Activated CD8-positive, alpha-beta T cell treated with anti-CD3 and anti-CD28 coated beads for 36 hours (primary cell): ENCODE measurements at regions not wholly inside any gene's neighbourhood (a gene's known extent, or its start where the extent isn't known, plus 50 kb on each side); places are given as distances from the start of the nearest gene placed in this dataset.

Experiments used
- ATAC-seq: fragments of 200-7000 bp; cut with Tn5 transposase; one replicate; pipeline ENCODE4 v1.10.0; 2021; ENCODE audit warnings: mild to moderate bottlenecking, moderate library complexity
- CTCF ChIA-PET: fragments of 350-600 bp; sonication (Branson Sonifier 250); formaldehyde crosslinking; loops from one replicate; lab custom pipeline; 2021; ENCODE audit warnings: antibody characterized with exemption; lab: Charles Lee
- POLR2A ChIA-PET: fragments of 350-600 bp; sonication (Branson Sonifier 250); formaldehyde crosslinking; loops from one replicate; lab custom pipeline; 2021; ENCODE audit warnings: antibody characterized with exemption; lab: Charles Lee
- DNase-seq: peaks from one replicate; pipeline ENCODE4 v3.0.0-alpha.2; 2020
- H3K27ac Mint-ChIP-seq: one replicate; pipeline ENCODE4 v1.8.0; 2021; ENCODE audit warnings: mild to moderate bottlenecking, mixed read lengths
- H3K27me3 Mint-ChIP-seq: one replicate; pipeline ENCODE4 v1.8.0; 2021; ENCODE audit warnings: mixed read lengths
- H3K36me3 Mint-ChIP-seq: one replicate; pipeline ENCODE4 v1.8.0; 2021; ENCODE audit warnings: low read depth, mixed read lengths
- H3K4me1 Mint-ChIP-seq: one replicate; pipeline ENCODE4 v1.8.0; 2021; ENCODE audit warnings: low read depth, mixed read lengths
- H3K4me3 Mint-ChIP-seq: one replicate; pipeline ENCODE4 v1.8.0; 2021; ENCODE audit warnings: mild to moderate bottlenecking, moderate library complexity, mixed read lengths
- H3K9me3 Mint-ChIP-seq: one replicate; pipeline ENCODE4 v1.8.0; 2021; ENCODE audit warnings: mixed read lengths
- CTCF ChIP-seq: fragments of 200-600 bp; IDR thresholded peaks from one replicate; pipeline ENCODE4 v1.8.0; 2022; ENCODE audit warnings: antibody characterized with exemption, mild to moderate bottlenecking
- intact Hi-C: fragments of 100-400 bp; cut with micrococcal nuclease; formaldehyde crosslinking; loops from one replicate; pipeline ENCODE4 v1.10.0; 2022

- ATAC-seq (no peak), DNase-seq (no peak)
- Mint-ChIP-seq H3K9me3 (no peaks in the 10 kb centered on the region), H3K27ac (no peak overlapping the region), H3K36me3 (no peaks in the 10 kb centered on the region), H3K4me1 (no peaks in the 10 kb centered on the region), H3K27me3 (peaks cover 7% of the 10 kb centered on the region), H3K4me3 (no peak overlapping the region)
- no peak for TF ChIP-seq CTCF
- CTCF ChIA-PET = no interaction called here
- intact Hi-C loops = no loop called here
- POLR2A ChIA-PET = no interaction called here
Observed at GRCh38 chr16:86773354-86773715, 195.0 kb downstream of the FOXL1 start.

GRCh38 chr16:86774931-86775330 is 196.6 kb downstream of the FOXL1 start:
- no peak for ATAC-seq
- intact Hi-C loops = no loop called here
- ChIA-PET POLR2A (no interaction called here), CTCF (no interaction called here)
- no peak for TF ChIP-seq CTCF
- no peaks in the 10 kb centered on the region for H3K36me3 Mint-ChIP-seq
- H3K4me1 Mint-ChIP-seq = no peaks in the 10 kb centered on the region
- H3K9me3 Mint-ChIP-seq = no peaks in the 10 kb centered on the region
- no peak overlapping the region for H3K27ac Mint-ChIP-seq
- no peak overlapping the region for H3K4me3 Mint-ChIP-seq
- H3K27me3 Mint-ChIP-seq = peaks cover 3% of the 10 kb centered on the region
- no peak for DNase-seq

GRCh38 chr16:86775511-86775921 is 197.2 kb downstream of the FOXL1 start:
- Mint-ChIP-seq H3K4me3 (no peak overlapping the region), H3K9me3 (no peaks in the 10 kb centered on the region), H3K27ac (no peak overlapping the region), H3K36me3 (no peaks in the 10 kb centered on the region), H3K4me1 (no peaks in the 10 kb centered on the region), H3K27me3 (peaks cover 3% of the 10 kb centered on the region)
- ATAC-seq (no peak), DNase-seq (no peak)
- POLR2A ChIA-PET = no interaction called here
- CTCF ChIA-PET = no interaction called here
- TF ChIP-seq CTCF = no peak
- intact Hi-C loops = no loop called here

- no peak overlapping the region for H3K4me3 Mint-ChIP-seq
- no peaks in the 10 kb centered on the region for H3K36me3 Mint-ChIP-seq
- H3K27me3 Mint-ChIP-seq = peaks cover 3% of the 10 kb centered on the region
- no peaks in the 10 kb centered on the region for H3K9me3 Mint-ChIP-seq
- ChIA-PET POLR2A (no interaction called here), CTCF (no interaction called here)
- no peaks in the 10 kb centered on the region for H3K4me1 Mint-ChIP-seq
- no peak overlapping the region for H3K27ac Mint-ChIP-seq
- ATAC-seq = no peak
- intact Hi-C loops = no loop called here
- no peak for DNase-seq
- no peak for TF ChIP-seq CTCF
Observed at GRCh38 chr16:86777381-86777946, 199.1 kb downstream of the FOXL1 start.

GRCh38 chr16:86778108-86778745 is 199.9 kb downstream of the FOXL1 start:
- no peaks in the 10 kb centered on the region for H3K9me3 Mint-ChIP-seq
- ATAC-seq = no peak
- CTCF ChIA-PET = no interaction called here
- POLR2A ChIA-PET = no interaction called here
- H3K27ac Mint-ChIP-seq = no peak overlapping the region
- no peak for TF ChIP-seq CTCF
- DNase-seq = no peak
- no peaks in the 10 kb centered on the region for H3K4me1 Mint-ChIP-seq
- no peak overlapping the region for H3K4me3 Mint-ChIP-seq
- no peaks in the 10 kb centered on the region for H3K36me3 Mint-ChIP-seq
- no peaks in the 10 kb centered on the region for H3K27me3 Mint-ChIP-seq
- intact Hi-C loops = no loop called here
